GM12892 (cell line): ENCODE measurements at regions not wholly inside any gene's neighbourhood (a gene's known extent, or its start where the extent isn't known, plus 50 kb on each side); places are given as distances from the start of the nearest gene placed in this dataset.

Experiments
- POLR2A ChIP-seq: IDR thresholded peaks from 2 replicates; pipeline ENCODE4 v1.6.1; 2011; ENCODE audit warnings: low read depth, low read length, control low read depth
- POLR2AphosphoS5 ChIP-seq: IDR thresholded peaks from 2 replicates; pipeline ENCODE4 v1.6.1; 2011; ENCODE audit warnings: low read depth, low read length, control low read depth
- TAF1 ChIP-seq: IDR thresholded peaks from 2 replicates; pipeline ENCODE4 v1.6.1; 2011; ENCODE audit warnings: low read depth, mild to moderate bottlenecking, control low read depth, low read length, borderline replicate concordance

GRCh38 chr10:108568824-108569223 lies 1354.5 kb downstream of the XPNPEP1 start:
- TF ChIP-seq POLR2AphosphoS5, result no peak
- TF ChIP-seq POLR2A, result no peak
- TF ChIP-seq TAF1, result no peak
